GM21447 (cell line): ENCODE measurements at regions not wholly inside any gene's neighbourhood (a gene's known extent, or its start where the extent isn't known, plus 50 kb on each side); places are given as distances from the start of the nearest gene placed in this dataset.

ENCODE experiments used
- ATAC-seq: cut with Tn5 transposase; IDR thresholded peaks from one replicate; pipeline ENCODE4 v1.9.1; 2021; ENCODE audit not compliant: unreplicated experiment

GRCh38 chr18:78605255-78605654, 374.4 kb upstream of the SALL3 start:
- no peak for ATAC-seq

GRCh38 chr18:78607221-78607620, 372.4 kb upstream of the SALL3 start:
- no peak for ATAC-seq

DNA sequence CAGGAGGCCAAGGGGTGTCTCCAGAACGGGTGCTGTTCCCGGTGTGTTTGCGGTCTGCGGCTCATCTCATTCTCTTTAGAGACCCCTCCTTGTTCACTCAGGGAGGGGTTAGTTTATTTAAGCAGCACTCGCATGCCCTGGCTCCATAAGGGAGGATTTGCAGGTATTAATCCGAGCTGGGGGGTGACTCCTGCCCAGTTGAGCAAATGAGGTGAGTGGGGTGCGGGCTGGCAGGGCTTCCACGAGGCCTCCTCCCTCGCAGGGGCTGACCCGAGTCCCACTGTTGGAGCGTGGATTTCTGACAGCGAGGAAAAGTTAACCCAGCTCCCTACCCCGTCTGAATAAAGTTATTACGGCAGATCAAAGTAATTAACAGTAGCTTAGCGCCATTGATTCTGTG, 371.8 kb upstream of the SALL3 start:
- ATAC-seq = no peak

DNA sequence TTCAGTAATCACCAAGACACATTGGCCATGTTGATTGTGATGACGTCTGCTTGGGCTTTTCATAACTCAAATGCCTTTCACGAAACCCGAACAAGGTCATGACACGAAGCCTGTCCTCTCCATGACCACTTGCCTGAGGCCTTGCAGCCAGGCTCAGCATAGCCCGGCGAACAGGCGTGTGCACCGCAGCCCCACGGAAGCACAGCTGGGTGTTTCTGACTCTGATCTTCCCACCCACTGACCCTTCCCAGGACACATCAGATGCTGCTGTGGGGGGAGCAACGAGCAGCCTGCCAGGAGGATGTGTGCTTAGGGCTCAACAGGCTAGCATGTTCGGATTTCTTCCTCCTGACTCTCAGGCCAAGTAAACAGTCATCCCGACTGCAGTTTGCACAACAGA, 369.4 kb upstream of the SALL3 start:
- no peak for ATAC-seq

DNA sequence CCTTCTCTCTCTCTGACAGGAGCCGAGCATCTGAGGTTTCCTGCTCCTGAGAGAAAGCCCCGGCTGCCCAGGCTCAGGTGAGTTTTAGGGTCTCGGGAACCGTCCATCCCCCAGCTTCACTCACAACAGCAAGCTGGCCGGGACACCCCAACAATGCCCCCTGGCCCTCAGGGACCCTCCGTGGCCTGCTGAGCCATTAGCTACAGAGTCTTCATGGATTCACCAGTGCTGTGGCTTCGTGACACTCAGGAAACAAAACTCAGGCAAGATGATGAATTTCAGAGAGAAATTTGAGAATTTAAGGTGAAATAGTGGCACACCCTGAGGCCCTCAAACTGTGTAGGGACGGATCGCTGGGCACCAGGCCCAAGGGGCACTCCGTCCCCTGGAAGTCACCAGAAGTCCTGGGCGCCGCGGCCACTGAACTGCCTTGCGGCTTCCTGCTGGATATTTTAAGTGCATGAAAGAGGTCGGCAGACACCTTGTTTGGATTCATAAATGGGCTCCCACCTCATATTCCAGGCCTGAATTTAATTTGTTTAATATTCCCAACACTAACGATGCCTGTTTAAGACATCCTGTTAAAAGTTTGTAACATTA, 368.3 kb upstream of the SALL3 start:
- ATAC-seq = no peak

GRCh38 chr18:78611869-78612268, 367.7 kb upstream of the SALL3 start:
- ATAC-seq = no peak

- ATAC-seq = no peak
Observed at GRCh38 chr18:78612318-78612717, 367.3 kb upstream of the SALL3 start.

- ATAC-seq = no peak
Observed at GRCh38 chr18:78612801-78613200, 366.8 kb upstream of the SALL3 start.

GRCh38 chr18:78618726-78619125, 360.9 kb upstream of the SALL3 start:
- no peak for ATAC-seq

DNA sequence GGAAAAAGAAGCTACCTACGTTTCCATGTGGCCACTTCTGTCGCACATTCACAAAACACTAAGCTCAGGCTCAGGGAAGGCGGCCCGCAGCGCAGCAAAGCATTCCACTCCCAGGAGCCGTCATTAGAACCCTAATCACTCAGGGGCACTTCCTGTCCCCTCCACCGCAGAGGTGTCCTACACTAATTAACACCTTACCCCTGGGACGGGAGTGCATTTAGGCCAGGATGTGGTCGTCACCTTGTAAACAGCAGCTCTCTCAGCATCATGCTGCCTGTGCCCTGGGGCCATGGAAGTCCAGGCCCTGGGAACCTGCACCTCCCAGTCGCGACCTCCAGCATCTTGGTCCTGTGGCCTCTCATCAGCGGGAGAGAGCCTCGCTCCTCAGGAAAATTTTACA, 359.8 kb upstream of the SALL3 start:
- ATAC-seq = no peak

DNA sequence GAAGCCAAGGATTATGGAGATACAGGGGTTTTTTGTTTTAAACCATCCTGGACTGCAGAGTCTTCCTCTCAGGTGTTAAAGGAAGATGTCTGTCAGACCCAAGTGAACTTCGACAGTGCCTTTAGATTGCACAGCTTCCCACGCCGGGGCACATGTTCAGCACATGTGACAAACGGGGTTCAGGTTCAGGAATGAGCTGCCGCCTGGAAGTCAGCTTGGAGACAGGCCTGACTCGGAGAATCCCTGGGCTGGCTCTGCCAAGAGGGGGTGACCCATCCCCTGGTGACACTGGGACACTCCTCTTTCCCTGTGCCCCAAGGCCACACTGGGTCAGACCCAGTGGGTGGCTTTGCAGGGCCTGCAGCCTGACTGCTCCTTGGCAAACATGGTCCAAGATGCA, 359.3 kb upstream of the SALL3 start:
- ATAC-seq = no peak

DNA sequence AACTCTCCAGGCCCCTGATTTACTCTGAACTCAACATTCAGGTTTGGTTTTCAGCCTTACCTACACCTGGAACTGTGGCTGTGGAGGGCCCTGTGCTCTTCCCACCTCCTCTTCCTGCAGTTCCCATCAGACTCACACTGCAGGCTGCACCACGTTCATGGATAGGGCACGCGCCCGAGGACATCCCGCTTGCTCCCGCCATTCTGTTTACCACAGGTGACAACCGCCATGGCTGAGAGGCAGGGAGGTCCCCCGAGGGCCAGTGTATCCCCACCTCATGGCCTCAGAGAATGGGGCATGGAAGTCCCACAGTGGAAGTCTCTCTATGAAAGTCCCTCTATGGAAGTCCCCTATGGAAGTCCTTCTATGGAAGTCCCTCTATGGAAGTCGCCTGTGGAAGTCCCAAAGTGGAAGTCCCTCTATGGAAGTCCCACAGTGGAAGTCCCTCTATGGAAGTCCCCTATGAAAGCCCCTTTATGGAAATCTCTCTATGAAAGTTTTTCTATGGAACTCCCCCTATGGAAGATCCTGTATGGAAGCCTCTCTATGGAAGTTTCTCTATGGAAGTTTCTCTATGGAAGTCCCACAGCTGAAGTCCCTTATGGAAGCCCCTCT, 358.4 kb upstream of the SALL3 start:
- no peak for ATAC-seq

DNA sequence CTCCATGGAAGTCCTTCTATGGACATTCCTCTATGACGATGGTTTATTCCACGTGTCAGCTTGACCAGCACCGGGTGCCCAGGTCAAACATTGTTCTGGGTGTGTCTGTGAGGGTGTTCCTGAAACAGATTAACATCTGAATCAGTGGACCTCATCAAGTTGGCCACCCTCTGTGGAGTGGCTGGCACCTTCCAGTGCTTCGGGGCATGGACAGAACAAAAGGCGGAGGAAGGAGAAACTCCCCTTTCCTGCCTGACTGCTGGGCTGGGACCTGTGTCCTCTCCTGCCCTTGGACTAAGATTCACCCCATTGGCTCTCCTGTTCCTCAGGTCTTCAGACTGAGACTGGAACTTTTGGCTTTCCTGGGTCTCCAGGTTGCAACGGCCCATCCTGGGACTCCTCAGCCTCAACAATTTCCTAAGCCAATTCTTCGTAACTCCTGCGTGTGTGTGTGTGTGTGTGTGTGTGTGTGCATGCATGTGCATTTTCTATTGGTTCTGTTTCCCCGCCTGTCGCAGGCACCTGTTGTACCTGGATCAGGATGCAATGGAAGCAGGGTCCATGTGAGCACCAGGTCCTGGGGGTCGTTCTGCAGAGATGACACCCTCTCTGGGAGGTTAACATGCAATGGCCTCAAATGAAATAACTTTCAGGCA, 357.2 kb upstream of the SALL3 start:
- no peak for ATAC-seq

DNA sequence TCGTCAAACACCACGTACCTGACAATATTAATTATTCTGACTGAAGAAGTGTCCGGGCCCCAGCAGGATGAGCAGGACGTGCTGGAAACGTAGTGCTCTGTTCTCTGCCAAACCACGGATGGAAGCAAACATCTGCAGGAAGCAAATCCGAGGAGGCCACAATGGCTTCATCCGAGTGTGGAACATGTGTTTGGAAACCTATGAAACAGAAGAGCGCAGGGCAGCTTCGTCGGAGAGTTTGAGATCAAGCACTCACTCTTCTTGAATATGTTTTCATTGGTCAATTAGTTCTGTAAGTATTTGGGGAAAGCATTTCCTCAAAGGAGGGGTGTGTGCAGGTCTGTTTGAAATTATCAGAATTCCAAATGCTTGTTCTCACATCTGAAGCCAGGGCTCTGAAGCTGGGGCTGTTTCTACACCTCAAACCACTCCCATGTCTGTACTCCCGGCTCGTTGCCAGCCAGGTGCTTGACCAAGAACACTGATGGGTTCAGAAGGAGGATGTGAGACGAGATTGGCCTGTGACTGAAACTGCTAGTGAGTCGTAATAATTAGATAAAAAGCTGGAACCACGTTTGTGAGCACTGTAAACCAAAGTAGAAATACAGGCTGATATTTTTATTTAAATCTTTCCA, 356.6 kb upstream of the SALL3 start:
- no peak for ATAC-seq

DNA sequence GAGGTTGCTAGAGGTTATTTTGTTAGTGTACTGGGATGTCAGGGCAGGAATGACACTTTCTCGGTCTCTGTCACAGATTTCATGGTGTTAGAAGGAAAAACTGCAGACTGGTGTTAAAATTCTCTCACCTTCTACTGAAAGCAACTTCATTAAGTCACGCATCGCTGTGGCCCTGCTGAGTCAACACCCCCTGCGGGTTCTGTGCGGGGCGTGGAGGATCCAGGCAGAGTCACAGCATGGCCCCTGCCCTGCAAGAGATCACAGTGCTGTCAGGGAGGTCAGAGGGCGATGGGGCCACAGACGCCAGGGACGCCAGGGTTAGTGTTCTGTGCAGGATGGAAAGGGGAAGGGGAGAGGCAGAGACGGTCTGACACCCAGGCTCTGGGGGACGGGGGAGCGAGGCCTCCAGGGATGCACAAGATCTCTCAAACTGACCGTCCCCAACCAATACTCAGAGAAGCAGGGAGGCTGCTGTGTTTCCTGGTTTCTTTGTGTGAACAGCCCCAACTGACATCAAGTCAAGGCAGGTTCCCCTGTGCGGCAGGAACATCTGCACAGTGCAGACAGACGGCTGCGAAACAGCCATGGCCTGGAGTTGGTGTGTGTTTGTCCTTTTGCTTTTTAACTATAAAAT, 354.9 kb upstream of the SALL3 start:
- ATAC-seq = no peak

DNA sequence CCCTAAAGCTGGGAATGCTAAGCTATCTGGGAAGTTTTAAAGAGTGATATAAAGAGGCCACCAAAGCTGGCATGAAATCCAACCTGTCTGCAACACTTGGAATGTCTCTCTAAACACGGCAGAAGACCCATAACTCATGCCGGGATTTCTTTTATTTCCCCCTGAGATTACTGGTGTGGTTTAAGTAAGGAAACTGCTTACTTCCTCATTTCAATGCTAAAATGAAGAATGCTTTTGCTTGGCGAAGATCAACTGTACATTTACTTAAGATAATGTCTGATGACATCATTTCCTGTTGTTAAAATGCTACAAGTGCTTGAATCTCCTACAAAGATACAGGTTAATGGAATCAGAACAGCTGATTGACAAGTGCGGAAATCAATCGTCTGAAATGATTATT, 353.8 kb upstream of the SALL3 start:
- ATAC-seq = no peak

- ATAC-seq = no peak
Observed at GRCh38 chr18:78627551-78628346, 351.9 kb upstream of the SALL3 start.

DNA sequence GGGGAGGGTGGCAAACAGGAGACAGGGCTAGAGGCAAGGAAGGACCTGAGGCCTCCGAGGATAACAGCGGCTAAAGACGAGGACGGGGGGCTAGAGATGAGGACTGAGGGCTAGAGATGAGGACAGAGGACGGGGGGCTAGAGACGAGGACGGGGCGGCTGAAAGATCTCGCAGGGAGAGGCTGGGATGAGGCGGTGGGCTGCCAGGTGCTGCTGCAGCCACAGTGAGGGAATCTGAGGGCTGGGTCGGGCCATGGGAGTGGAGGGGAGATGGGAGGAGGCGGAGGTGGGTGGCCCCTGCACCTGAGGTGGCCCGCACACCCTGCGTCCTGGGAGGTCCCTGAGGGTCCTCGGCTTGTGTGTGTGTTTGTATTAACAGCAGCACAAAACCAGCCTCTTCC, 350.2 kb upstream of the SALL3 start:
- ATAC-seq = no peak

GRCh38 chr18:78630356-78630755, 349.3 kb upstream of the SALL3 start:
- no peak for ATAC-seq

DNA sequence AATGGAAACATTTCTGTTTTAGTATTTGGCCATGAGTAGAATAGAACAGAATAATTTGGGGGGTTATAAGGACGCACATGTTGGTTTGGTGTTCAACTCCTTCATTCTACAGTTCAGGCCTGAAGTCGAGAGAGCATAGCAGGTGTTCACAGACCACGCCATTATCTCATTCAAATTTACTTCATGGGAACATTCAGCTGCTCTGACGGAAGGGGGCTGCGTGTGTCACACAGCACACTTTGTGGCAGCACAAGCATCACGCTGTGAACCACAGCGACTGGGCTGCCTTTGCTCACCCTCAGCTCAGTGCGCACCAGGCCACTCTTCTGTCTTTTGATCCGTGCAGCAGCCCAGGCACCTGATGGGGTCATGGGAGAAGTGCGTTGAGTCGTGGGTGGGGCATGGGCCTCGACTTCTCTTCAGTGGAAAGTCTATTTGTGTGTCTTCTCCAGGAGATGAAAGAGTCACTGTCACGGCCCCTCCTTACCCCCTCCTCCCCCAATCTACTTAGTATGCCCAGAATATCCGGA, 348.6 kb upstream of the SALL3 start:
- ATAC-seq = no peak

- ATAC-seq = no peak
Observed at GRCh38 chr18:78632111-78632541, 347.5 kb upstream of the SALL3 start.
